ENCODE measurements at regions not wholly inside any gene's neighbourhood (a gene's known extent, or its start where the extent isn't known, plus 50 kb on each side); places are given as distances from the start of the nearest gene placed in this dataset.

- no peaks in the 10 kb centered on the region for H3K27me3 ChIP-seq (ENCODE audit: control insufficient read depth, insufficient read depth, low read length)
- DNase-seq (ENCODE audit: low read depth, low spot score): no peak
- no peaks in the 10 kb centered on the region; the same call in 1 of the 2 replicates for H3K9me3 ChIP-seq (ENCODE audit: control insufficient read depth, insufficient read depth, low read length)
- ChIA-PET POLR2A (no interaction called here), CTCF (no interaction called here)
- TF ChIP-seq CTCF (IDR thresholded peaks at IDR 0.05; ENCODE audit: low read depth, low read length): no peak
- H3K4me3 ChIP-seq (ENCODE audit: low read depth, low read length): no peak overlapping the region
- H3K27ac ChIP-seq (ENCODE audit: low read depth, low read length): no peak overlapping the region
Measured at GRCh38 chr16:79982361-79982760, 381.8 kb upstream of the MAF start.

DNA sequence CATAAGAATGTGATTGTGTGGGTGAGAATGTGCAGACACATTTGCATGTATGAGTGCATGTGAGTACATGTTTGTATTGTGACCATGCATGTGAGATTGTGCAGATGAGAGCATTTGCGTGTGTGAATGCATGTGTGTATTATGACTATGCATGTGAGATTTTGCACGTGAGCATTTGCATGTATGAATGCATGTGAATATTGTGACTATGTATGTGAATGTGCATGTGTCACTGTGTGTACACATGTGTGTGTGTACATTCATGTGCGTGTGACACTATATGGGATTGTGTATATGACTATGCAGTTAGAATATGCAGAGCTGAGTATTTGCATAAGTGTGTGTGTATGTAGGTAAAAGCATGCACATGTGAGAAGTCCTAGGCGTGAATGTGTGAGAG lies 381.3 kb upstream of the MAF start:
- DNase-seq (ENCODE audit: low read depth, low spot score): no peak
- no peak for TF ChIP-seq CTCF (IDR thresholded peaks at IDR 0.05; ENCODE audit: low read depth, low read length)
- CTCF ChIA-PET: no interaction called here
- H3K9me3 ChIP-seq (ENCODE audit: control insufficient read depth, insufficient read depth, low read length): no peaks in the 10 kb centered on the region; the same call in 1 of the 2 replicates
- no peak overlapping the region for H3K4me3 ChIP-seq (ENCODE audit: low read depth, low read length)
- POLR2A ChIA-PET: no interaction called here
- no peaks in the 10 kb centered on the region for H3K27me3 ChIP-seq (ENCODE audit: control insufficient read depth, insufficient read depth, low read length)
- H3K27ac ChIP-seq (ENCODE audit: low read depth, low read length): no peak overlapping the region

- no peak overlapping the region for H3K4me3 ChIP-seq (ENCODE audit: low read depth, low read length)
- no peak for DNase-seq (ENCODE audit: low read depth, low spot score)
- POLR2A ChIA-PET: no interaction called here
Measured at GRCh38 chr16:79980650-79981521, 380.3 kb upstream of the MAF start.

GRCh38 chr16:79977940-79978836 lies 377.7 kb upstream of the MAF start:
- no peak for TF ChIP-seq CTCF (IDR thresholded peaks at IDR 0.05; ENCODE audit: low read depth, low read length)
- no peak overlapping the region for H3K4me3 ChIP-seq (ENCODE audit: low read depth, low read length)
- no peak overlapping the region for H3K27ac ChIP-seq (ENCODE audit: low read depth, low read length)
- no peak for DNase-seq (ENCODE audit: low read depth, low spot score)
- no peaks in the 10 kb centered on the region; the same call in 1 of the 2 replicates for H3K9me3 ChIP-seq (ENCODE audit: control insufficient read depth, insufficient read depth, low read length)
- POLR2A ChIA-PET: no interaction called here
- CTCF ChIA-PET: no interaction called here
- H3K27me3 ChIP-seq (ENCODE audit: control insufficient read depth, insufficient read depth, low read length): no peaks in the 10 kb centered on the region

More at GRCh38 chr16:79980650-79981521, 380.3 kb upstream of the MAF start:
- CTCF ChIA-PET: interaction anchor here (0.6 kb wide), 1 partner anchor 14 kb away, joined by 4 read pairs; no protein-coding TSS in a partner anchor
- TF ChIP-seq CTCF (IDR thresholded peaks at IDR 0.05; ENCODE audit: low read depth, low read length): no peak
- H3K9me3 ChIP-seq (ENCODE audit: control insufficient read depth, insufficient read depth, low read length): no peaks in the 10 kb centered on the region; the same call in 1 of the 2 replicates
- no peak overlapping the region for H3K27ac ChIP-seq (ENCODE audit: low read depth, low read length)
- no peaks in the 10 kb centered on the region for H3K27me3 ChIP-seq (ENCODE audit: control insufficient read depth, insufficient read depth, low read length)
